ENCODE measurements at regions not wholly inside any gene's neighbourhood (a gene's known extent, or its start where the extent isn't known, plus 50 kb on each side); places are given as distances from the start of the nearest gene placed in this dataset.

- TF ChIP-seq CTCF (conservative IDR thresholded peaks at IDR 0.05; ENCODE audit: low read length) = no peak
- H3K4me3 ChIP-seq (ENCODE audit: low read length) = no peak overlapping the region
- DNase-seq (ENCODE audit: low read depth) = no peak
Observed at GRCh38 chr16:25637236-25637635, 54.5 kb upstream of the HS3ST4 start.

- DNase-seq (ENCODE audit: low read depth) = no peak
- no peak for TF ChIP-seq CTCF (conservative IDR thresholded peaks at IDR 0.05; ENCODE audit: low read length)
Observed at GRCh38 chr16:25636662-25637061, 55.1 kb upstream of the HS3ST4 start.

GRCh38 chr16:25635454-25635853 lies 56.3 kb upstream of the HS3ST4 start:
- no peak for DNase-seq (ENCODE audit: low read depth)
- no peak overlapping the region for H3K4me3 ChIP-seq (ENCODE audit: low read length)
- no peak for TF ChIP-seq CTCF (conservative IDR thresholded peaks at IDR 0.05; ENCODE audit: low read length)

More at GRCh38 chr16:25636662-25637061, 55.1 kb upstream of the HS3ST4 start:
- H3K4me3 ChIP-seq (ENCODE audit: low read length) = no peak overlapping the region

- no peak for DNase-seq (ENCODE audit: low read depth)
- TF ChIP-seq CTCF (conservative IDR thresholded peaks at IDR 0.05; ENCODE audit: low read length) = no peak
- H3K4me3 ChIP-seq (ENCODE audit: low read length) = no peak overlapping the region
Observed at GRCh38 chr16:25633549-25633948, 58.2 kb upstream of the HS3ST4 start.

GRCh38 chr16:25628766-25629165 lies 63.0 kb upstream of the HS3ST4 start:
- H3K4me3 ChIP-seq (ENCODE audit: low read length) = no peak overlapping the region
- no peak for DNase-seq (ENCODE audit: low read depth)
- TF ChIP-seq CTCF (conservative IDR thresholded peaks at IDR 0.05; ENCODE audit: low read length) = no peak

- TF ChIP-seq CTCF (conservative IDR thresholded peaks at IDR 0.05; ENCODE audit: low read length) = no peak
- no peak for DNase-seq (ENCODE audit: low read depth)
- no peak overlapping the region for H3K4me3 ChIP-seq (ENCODE audit: low read length)
Observed at GRCh38 chr16:25627641-25628040, 64.1 kb upstream of the HS3ST4 start.

GRCh38 chr16:25626172-25626571 lies 65.6 kb upstream of the HS3ST4 start:
- no peak for TF ChIP-seq CTCF (conservative IDR thresholded peaks at IDR 0.05; ENCODE audit: low read length)
- no peak overlapping the region for H3K4me3 ChIP-seq (ENCODE audit: low read length)
- no peak for DNase-seq (ENCODE audit: low read depth)

Measured in AG10803 (cell line).